ENCODE measurements at regions not wholly inside any gene's neighbourhood (a gene's known extent, or its start where the extent isn't known, plus 50 kb on each side); places are given as distances from the start of the nearest gene placed in this dataset.

GRCh38 chr10:44477046-44477425 lies 92.1 kb upstream of the CXCL12 start:
- peak; percentile 74 for DNase-seq (ENCODE audit: low read depth)

DNA sequence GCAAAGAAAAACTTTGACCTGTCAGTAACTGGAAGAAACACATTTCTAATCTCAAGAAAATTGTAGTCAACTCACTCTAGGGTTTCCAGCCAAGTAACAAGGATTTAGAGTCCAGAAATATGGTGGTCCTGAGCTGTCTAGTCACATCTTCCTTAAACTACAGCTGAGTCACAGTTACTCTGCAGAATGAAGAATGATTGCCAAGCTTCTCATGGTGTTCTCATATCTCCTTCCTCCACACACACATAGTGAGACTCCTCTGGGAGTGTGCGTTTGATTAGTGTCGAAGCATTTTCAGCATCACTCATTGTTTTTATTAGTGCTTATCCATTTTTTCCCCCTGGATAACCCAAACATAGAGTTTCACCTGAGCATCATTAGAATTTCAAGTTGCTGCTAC lies 93.1 kb upstream of the CXCL12 start:
- DNase-seq (ENCODE audit: low read depth), result peak; percentile 73

DNA sequence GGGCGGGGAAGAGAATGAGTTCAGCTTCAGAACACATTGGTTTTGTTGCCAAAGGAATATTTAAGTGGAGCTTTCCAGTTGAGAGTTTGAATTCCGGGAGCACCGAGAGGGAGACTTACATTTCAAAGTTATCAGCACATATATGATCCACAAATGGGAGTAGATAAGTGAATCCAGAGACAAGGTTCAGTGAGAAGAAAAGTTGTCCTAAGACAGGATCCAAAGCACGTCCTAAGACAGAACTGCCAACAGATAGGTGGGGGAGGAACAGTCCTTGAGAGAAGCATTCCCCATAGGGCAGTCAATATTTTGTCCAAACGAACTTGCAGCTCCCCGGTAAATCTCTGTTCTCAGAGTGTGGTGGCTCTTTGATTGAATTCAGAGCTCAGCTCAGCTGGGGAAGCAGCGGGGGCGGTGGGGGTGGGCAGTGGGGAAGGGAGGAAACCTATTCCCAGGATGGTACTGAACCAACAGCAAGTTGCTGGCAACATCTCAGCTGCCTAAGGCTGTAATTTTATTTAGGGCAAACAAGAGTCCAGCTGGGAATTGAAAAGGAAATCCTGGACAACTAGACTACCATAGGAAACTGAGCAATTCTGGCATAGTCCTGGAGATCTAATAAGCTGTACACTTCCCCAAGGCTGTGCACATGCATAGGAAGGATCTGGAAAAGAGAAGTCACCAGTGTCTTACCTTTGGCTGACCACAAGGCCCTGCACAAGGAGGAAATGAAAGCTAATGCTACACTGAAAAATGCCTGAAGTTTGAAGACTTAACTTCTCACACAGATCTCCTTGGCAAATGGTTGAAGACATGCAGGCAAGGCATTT lies 94.2 kb upstream of the CXCL12 start:
- DNase-seq (ENCODE audit: low read depth), result no peak

- DNase-seq (ENCODE audit: low read depth), result no peak
These were observed 107.8 kb upstream of the CXCL12 start for GRCh38 chr10:44492678-44493077.

GRCh38 chr10:44498222-44498621 lies 113.3 kb upstream of the CXCL12 start:
- no peak for DNase-seq (ENCODE audit: low read depth)

GRCh38 chr10:44500451-44500850 lies 115.6 kb upstream of the CXCL12 start:
- DNase-seq (ENCODE audit: low read depth), result no peak

DNA sequence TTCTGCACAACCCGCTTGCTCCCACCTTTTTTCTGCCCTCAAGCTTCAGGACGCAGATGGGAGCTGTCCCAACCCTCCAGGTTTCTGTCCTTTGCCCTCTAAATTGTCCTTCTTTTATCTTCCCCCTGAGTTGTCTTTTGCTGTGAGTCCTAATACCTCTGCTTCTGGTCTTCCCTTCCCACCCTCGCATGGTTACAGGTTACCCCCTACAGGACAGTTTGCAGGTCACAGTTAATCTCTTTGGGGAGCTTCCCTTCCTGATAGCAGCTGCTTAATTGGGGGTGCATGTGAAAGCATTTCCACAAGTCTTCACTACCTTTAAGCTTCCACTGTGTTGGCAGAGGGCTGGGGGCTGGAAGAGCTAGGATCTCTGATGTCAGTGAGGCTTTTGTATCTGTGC lies 121.5 kb upstream of the CXCL12 start:
- DNase-seq (ENCODE audit: low read depth), result no peak

- DNase-seq (ENCODE audit: low read depth), result peak; percentile 65
These were observed 125.7 kb upstream of the CXCL12 start for GRCh38 chr10:44510379-44511115.

GRCh38 chr10:44511166-44511565 lies 126.3 kb upstream of the CXCL12 start:
- DNase-seq (ENCODE audit: low read depth), result no peak

- DNase-seq (ENCODE audit: low read depth), result no peak
These were observed 126.7 kb upstream of the CXCL12 start for GRCh38 chr10:44511601-44512000.

DNA sequence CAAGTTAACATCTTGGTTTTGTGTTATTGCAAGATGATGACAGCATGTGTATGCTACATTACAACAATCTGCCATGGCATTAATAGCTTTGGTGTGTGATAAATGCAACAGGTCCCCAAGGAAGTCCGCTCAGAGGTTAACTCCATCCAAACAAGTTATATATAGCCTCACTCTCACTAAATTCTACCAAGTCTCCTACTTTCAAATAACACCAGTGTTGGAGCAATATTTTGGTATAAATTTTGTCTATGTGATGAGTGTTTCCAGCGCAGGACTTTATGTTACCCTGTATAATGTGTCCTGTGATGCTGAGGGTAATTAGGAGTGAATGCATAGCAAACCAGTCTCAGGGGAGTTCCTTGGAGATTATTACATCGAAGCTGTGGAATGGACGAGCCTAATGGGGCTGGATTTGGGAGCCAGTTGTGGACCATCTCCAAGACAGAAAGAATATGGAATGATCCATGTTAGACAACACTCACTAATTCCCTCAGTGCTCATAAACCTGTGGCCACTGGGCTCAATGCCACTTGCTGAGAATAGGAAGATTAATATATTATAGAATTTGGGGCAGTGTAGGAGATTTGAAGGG lies 127.6 kb upstream of the CXCL12 start:
- DNase-seq (ENCODE audit: low read depth), result no peak

- DNase-seq (ENCODE audit: low read depth), result peak; percentile 40
These were observed 128.7 kb upstream of the CXCL12 start for GRCh38 chr10:44513591-44513990.

- no peak for DNase-seq (ENCODE audit: low read depth)
These were observed 132.0 kb upstream of the CXCL12 start for GRCh38 chr10:44516891-44517290.

- DNase-seq (ENCODE audit: low read depth), result no peak
These were observed 132.7 kb upstream of the CXCL12 start for GRCh38 chr10:44517635-44518034.

DNA sequence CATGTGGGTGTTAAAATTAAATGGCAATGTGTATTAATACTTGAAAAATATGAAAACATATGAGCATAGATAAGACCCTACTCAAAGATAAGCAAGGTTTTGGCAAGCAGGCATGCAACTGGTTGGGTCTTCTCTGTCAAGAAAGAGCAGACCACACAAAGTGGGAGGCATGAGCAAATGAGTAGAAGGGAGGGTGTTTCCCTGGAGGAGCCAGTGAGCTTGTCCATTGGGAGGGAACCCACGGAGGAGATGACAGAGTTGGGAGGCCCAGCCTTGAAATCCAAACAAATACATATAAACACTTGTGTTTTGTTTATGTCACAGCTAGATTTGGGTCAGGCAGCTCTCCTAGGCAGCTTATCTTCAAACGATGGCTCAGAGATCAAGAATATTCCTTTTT lies 134.5 kb upstream of the CXCL12 start:
- DNase-seq (ENCODE audit: low read depth), result no peak

DNA sequence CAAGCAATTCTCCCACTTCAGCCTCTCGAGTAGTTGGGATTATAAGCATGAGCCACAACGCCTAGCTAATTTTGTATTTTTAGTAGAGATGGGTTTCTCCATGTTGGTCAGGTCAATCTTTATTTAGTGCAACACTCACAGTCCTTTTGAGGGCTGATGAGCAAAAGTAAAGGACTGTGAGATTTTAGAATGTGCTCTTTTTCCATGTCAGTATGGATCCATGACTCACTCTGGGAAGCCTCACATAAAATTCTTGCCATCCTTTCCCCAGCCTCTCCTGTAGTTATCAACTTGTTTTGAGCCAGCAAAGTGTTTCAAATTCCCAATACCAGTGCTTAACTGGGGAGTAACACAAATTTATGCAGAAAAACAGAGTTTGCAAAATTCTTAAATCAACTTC lies 135.8 kb upstream of the CXCL12 start:
- DNase-seq (ENCODE audit: low read depth), result peak; percentile 17

DNA sequence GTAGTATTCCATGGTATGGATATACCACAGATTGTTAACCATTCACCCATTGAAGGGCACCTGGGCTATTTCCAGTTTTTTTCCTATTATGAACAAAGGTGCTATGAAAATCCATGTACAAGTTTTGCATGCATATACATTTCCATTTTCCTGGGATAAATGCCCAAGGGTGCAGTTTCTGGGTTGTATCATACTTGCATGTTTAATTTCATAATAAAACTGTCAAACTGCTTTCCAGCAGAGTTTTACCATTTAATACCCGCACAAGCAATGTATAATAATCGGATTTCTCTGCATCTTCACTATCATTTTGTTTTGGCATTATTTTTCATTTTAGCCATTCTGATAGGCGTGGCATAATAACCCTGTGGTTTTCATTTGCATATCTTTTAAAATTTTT lies 154.3 kb upstream of the CXCL12 start:
- no peak for DNase-seq (ENCODE audit: low read depth)

- DNase-seq (ENCODE audit: low read depth), result no peak
These were observed 167.8 kb upstream of the CXCL12 start for GRCh38 chr10:44552726-44553125.

DNA sequence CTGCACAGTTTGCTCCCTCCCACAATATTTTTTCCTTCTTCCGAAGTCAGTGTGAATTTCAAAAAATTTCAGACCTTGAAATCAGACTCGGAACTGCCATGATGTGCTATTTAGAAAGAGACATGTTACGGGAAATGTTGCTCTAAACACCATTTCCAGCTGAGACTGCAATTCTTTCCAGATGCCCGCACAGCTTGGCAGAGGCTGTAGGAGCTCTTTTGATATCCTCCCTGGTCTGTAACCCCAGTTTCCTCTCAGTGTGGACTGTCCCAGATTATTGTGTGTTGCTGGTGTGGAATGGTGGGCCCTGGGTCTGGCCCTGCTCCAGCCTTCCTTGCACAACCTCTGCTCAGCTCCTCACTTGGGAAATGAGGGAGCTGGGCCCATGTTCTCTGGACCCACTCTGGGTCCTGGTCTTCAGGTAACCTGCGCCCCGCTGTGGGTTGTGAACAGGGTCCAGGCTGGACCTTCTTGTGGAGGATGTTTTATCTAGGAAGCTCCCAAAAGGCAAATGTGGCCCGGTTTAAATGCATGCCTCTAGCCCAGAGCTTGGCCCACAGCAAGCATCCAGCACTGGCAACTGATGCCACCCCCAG lies 172.8 kb upstream of the CXCL12 start:
- DNase-seq (ENCODE audit: low read depth), result no peak

GRCh38 chr10:44558521-44558920 lies 173.6 kb upstream of the CXCL12 start:
- DNase-seq (ENCODE audit: low read depth), result no peak

GRCh38 chr10:44564361-44564760 lies 179.5 kb upstream of the CXCL12 start:
- DNase-seq (ENCODE audit: low read depth), result no peak

- DNase-seq (ENCODE audit: low read depth), result no peak
These were observed 179.9 kb upstream of the CXCL12 start for GRCh38 chr10:44564790-44565189.

DNA sequence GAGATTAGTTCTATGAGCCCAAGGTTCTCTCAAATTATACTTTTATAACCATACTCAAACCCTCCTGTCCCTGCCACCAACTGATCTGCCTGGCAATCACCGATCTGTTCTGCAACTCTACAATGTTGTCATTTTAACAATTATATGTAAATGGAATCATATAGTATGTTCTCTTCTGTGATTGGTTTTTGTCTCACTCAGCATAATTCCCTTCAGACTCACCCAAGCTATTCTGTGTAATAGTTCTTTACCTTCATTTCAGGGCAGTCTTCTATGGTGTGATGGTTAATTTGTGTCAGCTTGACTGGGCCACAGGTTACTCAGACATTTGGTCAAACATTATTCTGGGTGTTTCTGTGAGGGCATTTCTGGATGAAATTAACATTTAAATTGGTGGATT lies 181.9 kb upstream of the CXCL12 start:
- DNase-seq (ENCODE audit: low read depth), result no peak

Data from stromal cell of bone marrow (primary cell).